GM18526 (cell line): ENCODE measurements at regions not wholly inside any gene's neighbourhood (a gene's known extent, or its start where the extent isn't known, plus 50 kb on each side); places are given as distances from the start of the nearest gene placed in this dataset.

Source experiments
- POLR2A ChIP-seq: IDR thresholded peaks from 3 replicates; pipeline ENCODE4 v1.6.1; 2011; ENCODE audit not compliant: insufficient read length; ENCODE audit errors: extremely low read depth

DNA sequence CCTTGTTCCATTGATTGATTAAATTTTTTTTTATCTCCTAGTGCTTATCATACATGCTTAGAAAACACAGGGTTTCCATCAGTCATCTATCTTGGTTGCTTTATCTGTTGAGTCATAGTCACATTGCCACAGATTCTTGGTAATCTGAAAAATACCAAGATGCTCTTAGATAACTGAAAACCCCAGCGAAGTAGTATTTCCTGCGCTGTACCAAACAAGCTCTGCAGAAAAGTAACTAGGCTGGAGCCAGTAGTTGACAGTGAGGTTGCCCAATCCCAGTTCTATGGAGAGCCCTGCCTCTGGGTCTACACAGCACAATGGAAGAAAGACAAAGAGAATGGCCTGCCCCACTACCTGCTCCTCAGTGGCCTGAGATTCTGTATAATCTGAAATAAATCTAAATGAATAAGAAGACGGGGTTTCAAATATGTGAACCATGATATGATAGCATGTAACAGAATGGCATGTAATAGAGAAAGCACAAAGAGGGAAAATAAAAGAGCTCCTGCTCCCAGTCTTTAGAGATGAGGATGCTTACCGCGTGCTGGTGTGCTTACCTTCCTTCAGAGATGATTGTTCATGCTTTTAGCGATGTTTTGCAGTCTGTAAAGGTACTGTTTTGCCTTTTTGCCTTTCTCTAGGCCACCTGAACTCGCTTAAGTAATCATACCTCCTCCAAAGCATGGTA is 55.3 kb upstream of the RAPGEF2 start:
- no peak for TF ChIP-seq POLR2A

DNA sequence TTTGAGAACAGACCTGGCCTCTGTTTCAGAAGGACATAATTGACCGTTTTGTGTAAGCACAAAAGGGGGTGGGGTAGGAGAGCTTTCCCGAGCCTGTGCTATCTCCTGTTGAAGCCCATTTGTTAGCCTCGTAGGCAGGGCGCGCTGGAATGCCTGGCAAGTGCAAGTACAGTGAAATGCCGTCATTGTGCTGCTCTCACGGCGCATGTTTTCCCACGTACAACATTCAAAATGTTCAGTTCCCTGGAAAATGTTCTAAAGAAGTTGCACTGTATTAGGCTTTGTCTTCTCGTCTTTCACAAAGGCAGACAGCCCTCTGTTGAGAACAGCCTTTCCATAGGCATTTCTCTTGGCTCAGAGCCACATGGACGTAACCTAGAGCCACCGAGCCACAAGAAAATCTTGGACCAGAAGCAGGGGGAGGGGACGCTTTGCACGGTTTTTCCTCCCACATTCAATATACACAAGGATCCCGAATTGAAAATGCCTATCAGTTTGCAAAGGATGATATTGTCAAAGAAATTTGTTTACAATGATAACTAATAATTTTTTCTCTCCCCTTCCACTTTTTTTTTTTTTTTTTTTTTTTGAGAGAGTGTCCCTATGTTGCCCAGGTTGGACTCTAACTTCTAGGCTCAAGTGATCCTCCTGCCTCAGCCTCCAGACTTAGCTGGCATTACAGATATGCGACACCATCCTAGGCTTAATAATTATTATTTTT is 54.6 kb upstream of the RAPGEF2 start:
- TF ChIP-seq POLR2A: no peak

DNA sequence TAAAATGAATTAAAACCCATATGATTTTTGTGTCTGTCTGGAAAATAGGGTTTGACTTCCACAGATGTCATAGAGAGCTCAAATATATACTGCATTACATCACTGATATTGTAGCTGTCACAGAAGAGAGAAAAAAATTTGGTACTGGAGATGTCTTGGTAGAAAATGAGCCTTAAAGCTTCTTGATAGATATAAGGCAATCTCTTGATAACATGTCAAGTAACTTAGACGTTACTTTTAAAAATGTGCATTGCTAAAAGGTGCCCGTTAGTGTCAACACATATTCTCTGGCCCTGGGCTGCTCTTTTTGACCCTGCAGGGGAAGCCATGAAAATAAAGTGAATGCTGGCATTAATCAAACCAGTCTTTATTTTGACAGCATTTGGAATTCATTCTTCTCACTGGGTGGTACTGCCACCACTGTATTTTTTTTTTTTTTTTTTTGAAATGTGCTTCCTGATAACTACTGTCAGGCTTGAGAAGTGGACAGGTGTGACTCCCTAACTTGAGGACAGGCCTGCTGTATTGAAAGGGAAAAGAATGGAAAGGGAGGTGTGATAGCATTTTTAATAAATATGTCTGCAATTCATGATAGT is 53.0 kb upstream of the RAPGEF2 start:
- no peak for TF ChIP-seq POLR2A

DNA sequence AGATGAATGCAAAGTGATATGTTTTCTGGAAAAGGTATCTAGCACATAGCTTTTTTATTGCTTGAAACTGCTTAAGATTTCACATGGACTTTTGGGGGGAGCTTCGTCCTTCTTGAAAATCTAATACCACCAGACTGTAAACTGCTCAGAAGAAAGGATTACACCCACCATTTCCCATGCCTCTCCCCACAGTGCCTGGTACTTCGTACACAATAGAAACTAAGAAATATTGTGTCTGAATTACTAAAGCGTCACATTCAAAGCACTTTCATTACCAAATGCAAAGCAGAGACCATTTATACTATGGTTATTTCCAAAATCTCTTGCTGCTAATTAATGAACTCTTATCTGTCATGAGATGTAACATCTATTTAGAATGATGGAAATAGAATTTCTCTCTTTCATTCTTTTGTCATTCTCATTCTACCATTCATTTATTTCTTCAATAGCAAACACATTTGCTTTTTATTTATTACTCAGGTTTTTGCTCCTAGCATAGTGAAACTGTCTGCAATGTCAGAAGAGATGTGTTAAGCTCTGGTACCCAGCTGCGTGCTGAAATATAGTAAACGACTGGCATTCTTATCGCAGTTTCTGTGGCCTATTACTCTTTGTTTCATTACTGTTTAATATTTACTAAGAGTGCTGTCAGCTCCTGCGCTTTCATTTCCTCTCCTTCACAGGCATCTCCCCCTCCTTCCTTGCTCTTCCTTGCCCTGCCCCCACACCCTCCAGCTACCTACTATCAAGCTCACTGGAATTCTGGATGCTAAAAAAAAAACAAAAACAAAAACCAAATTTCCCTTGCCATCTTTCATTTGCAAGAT is 51.4 kb upstream of the RAPGEF2 start:
- TF ChIP-seq POLR2A: peak; percentile 18

DNA sequence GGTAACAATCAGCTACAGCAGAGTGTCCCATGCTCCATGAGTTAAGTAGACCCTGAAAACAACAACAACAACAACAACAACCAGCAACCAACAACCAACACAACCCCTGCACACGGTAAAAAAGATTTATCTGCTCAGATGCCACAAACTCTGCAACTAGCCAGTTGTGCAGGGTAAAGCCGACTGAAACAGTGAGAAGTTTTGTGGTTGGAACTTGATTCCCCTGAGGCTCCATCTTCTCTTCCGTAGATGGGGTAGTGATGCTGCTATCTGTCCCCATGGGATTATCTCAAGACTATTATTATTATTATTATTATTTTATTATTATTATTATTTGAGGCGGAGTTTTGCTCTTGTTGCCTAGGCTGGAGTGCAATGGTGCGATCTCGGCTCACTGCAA is 50.6 kb upstream of the RAPGEF2 start:
- no peak for TF ChIP-seq POLR2A
